C1 segment of cervical spinal cord (tissue), 14 donors: ENCODE measurements at regions not wholly inside any gene's neighbourhood (a gene's known extent, or its start where the extent isn't known, plus 50 kb on each side); places are given as distances from the start of the nearest gene placed in this dataset.
"Not testable (repeated sequence)": the region's sequence is repeated elsewhere in the genome, so short reads cannot be mapped to it uniquely, and the experiment has no call there.

ENCODE experiments used
- DNase-seq, 14 donors: peaks; one replicate each; lab custom pipeline; 2025; lab: John Stamatoyannopoulos, UW

DNA sequence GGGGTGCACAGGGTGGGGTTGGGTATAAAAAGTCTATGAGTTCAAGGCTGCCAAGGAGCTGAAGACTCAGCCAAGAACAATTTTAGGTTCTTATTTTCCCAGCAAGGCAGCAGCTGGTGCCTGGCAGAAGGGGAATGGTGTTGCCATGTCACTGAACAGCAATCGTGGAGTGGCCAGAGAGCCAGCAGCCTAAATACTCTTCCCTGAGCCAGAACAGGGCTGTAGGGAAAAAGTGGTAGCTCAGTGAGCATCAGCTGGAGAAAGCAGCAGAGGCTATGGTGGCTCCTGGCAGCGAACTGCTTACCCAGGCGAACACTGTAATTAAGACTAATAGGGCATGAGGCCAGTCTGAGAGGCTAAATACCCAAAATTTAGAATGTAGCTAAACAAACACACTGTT lies 334.9 kb downstream of the RMST start:
- DNase-seq: peak in 1 of 14 donors; percentile 2

DNA sequence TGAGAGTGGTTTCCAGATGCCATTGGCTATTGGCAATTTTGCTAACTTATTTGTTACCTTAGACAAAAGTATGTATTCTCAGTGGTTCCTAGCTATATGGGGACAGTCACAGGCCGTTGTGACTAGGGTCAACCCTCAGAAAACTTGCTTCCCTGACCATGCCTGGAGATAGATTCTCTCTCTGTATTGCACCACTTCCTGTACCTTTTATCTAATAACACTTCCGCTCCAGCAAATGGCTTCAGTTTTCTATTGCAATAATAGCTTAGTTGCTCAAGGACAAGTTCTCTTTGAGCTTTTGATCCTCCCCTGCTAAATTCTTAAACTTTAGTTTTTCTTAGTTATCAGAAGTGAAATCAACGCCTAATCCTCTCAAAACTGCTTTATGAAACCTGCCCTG lies 338.0 kb downstream of the RMST start:
- DNase-seq: no peak

DNA sequence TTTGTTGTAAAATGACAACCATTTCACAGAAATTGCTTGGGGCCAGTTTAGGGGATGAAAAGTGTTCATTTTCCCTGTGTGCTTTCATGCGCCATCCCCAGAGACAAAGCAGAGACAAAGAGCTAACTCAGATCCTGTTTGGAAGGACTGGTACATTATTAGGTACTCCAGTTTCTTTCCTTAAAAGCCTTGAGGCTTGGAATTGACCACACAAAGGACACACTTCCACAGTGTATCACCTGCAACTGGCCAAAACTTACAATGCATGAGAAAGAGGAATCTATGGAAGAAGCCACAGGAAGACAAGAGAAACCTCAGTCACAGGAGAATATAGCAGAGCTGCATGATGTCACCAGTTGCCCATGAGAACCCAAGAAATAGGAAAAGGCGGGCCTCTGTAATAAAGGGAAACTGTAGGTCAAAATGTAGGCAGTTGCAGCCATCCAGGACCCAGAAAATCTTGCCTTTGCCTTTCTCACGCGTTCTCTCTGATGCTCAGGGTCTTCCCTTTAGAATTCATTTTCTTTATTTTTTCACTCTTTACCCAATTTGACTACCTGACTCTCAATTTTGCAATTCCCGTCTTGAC lies 339.0 kb downstream of the RMST start:
- no peak for DNase-seq

DNA sequence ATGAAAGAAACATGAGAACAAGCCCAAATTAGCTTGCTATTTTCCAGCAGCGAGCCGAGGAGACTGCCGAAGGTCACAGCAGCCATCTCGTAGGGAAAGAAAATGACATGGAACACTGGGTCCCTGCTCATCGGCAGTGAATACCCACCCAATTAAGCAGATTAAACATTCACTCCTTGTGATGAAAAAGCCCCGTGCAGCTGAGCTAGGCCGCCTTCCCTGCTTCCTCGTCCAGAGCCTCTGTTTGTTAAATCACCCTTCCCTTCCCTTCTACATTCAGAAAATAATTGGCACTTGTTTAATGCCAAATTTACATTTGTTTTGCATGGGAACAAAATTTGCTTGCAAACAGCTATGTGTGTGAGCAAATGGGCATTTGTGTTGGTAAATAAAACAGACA lies 342.5 kb downstream of the RMST start:
- peak in 1 of 14 donors; percentile 2 for DNase-seq

DNA sequence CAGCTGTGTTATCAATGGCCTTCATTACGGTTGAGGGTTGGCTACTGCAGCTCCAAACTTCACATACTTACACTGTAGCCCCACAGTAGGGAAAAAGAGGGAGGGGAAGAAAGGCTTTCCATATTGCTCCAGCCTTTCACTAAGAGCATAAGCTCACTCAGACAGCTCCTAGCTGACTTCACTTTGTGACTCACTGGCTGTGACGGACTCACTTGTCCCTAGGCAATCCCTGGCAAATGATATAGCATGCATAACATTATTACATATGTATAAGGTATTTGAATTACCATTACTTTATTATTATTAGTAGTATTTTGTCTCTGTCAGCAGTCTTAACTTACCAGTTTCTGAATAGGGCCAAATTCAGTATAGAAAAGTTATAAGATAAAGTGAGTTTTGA lies 350.7 kb downstream of the RMST start:
- no peak for DNase-seq

DNA sequence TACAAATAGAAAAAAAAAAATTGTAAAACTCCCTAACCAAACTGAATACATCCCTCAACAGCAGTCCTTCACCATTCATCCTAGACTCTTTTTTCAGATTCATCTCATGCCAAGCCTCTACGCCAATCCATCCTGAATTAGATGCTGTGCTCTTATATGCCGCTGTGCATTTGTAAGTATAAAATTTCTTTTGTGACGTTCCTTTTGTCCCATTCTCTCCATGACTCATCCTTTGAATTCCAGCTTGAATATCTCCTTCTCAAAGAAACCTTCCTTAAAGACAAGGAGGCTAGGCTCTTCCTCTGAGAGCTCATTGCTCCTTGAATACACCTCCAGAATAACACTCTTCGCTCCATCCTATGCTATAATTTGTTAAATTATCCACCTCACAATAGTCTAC lies 359.2 kb downstream of the RMST start:
- DNase-seq: no peak

DNA sequence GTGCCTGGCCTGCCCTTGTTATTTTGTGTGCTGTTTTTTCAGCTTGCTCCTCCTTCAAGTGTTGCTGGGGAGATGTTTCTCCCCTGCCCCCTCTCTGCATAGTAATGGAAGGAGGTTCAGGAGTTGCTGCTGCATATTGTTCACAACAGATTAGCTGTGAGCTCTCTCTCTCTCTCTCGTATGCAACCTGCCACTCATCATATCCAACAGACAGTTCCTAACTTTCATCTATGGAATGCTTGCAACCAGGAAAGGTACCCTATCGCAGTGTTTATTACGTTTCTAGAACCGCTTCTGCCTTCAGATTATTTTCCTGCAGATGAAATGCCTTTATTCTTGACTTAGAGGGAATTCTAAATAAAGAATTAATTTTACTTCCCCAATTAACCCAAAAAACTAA lies 372.9 kb downstream of the RMST start:
- DNase-seq: no peak

DNA sequence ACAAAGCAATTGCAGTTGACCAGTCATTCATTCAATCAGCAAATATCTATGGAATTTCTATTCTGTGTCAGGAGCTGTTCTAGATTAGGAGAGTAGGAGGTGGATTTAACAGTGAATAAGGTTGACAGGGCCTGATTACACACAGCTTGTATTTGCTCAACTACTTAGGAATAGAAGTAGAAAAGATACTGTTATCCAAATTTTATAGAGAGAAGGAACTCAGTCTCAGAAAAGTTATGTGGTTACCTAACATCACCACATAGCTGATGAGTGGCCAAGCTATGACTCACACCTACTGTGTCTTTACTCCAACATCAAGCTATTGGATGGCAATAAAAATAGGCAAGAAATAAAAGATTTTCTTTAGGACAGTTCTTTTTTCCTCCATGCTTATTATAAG lies 374.8 kb downstream of the RMST start:
- no peak for DNase-seq

DNA sequence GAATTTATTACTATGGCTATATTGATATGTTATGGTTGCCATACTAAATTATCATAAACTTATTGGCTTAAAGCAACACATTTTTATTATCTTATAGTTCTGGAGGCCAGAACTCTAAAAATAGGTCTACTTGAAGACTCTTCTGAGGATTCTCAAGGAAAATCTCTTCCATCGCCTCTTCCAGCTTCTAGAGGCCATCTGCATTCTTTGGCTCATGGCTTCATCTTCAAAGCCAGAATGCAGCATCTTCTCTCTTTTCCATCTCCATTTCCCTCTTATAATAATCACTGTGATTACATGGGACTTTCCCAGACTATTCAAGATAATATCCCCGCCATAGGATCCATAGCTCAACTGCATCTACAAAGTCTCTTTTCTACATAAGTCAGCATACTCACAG lies 385.4 kb downstream of the RMST start:
- no peak for DNase-seq

DNA sequence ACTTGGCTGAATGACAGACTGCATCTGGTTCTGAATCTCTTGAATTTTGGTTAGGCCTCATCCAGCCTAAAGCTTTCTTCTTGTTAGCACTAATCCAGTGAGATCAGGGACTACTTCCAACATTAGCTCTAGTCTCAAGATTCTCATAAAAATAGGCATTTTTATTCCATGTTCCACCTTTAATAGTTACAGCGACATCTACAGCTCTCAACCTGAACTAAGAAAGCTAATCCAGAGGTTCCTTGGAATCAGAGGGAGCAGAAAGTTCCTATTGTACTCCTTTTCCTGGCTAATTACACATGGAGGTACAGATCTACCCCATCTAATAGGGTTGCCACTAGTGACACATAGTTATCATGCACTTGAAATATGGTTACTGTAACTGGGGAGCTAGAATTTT lies 391.9 kb downstream of the RMST start:
- DNase-seq: no peak

DNA sequence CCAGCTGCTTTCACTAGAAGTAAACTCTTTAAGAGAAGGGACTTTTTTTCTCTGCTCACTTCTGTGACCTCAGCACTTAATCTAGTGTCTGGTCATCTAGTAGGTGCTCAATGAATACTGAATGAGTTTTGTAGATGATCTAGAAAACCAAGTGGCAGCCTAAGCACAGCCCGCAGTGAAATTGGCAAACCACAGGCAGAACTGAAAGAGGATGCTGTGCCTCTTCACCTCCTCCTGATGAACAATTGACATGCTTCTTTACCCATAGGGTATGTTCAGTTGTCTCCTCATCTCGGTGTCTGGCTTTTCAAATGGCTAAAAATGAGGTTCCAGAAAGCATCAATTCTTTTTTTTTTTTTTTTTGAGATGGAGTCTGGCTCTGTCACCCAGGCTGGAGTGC lies 399.5 kb downstream of the RMST start:
- no peak for DNase-seq

DNA sequence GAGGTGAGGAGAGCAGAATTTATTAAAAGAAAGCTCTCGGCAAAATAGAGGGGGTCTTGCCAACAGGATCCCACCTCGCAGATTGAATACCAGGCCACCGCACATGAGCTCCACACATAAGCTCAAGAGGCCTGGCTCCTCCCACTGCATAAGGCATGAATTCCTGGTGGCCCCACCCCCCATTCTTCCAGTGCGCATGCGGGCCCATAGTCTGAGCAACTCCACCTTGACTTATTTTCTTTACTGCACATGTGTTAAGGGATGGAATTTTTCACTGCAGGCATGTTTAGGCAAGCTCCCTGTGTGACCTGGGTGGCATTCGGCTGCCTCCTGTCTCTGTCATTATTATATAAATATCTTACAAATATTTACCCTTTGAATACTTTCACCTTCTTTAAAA lies 412.5 kb downstream of the RMST start:
- no peak for DNase-seq

DNA sequence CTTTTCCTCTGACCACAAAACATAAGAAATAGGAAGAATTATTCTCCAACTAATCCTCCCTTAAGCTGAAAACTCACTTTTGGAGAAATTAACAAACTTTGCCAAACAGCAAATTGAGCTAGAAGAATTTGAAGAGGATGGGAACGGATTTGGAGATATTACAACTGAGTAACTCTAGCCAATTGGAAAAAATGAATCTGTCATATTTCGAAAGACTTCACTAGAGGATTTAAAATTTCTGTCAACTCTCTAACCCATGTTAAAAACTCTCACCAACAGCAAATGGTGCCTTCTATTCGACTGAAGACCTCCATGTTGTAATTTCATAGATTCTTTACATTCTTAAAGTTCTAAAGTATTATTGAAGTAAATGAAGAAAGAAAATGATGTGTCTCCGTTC lies 414.2 kb downstream of the RMST start:
- no peak for DNase-seq

DNA sequence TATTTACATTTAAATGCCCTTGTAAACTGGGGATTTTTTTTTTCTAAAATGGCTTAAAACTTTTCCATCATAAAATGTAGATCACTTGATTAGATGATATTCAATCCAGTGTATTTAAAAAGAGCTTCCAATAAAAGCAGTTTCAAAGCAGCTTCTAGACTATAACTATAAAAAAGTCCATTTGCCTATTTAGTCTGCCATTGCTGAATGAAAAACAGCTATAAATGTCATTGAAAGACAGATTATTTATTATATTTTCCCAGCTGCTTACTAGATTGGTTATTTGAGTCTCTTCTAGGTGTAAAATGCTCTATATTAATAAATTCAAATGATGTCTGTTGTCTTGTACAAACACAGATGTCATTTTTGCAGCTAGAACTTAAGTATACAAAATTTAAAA lies 414.8 kb downstream of the RMST start:
- no peak for DNase-seq

DNA sequence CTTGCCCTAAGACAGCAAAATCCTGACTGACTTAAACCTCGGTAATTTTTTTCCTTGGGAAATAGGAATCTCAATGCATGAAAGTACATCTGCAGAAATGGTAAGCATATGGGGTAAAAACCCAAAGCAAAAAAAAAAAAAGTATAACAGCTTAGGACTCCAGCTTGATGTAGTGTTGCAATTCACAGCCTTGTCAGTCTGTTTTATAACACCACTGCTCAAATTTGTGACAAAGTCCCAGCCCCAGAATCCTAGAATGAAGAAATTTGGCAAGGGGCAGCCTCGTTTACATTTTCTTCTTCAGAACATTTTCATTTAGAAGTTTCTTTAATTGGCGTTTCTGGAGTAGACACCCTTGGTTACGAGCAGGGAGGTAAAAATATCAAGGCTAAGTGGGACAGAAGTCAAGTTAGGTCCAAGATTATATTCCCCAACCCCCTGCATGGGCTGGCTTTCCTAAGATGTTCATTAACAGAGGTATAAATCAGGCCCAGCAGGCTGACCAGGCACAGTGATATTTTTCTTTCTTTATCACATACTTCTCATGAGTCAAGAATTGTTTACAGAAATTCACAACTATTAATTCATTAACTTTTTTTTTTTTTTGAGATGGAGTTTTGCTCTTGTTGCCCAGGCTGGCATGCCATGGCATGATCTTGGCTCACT lies 424.0 kb downstream of the RMST start:
- no peak for DNase-seq

DNA sequence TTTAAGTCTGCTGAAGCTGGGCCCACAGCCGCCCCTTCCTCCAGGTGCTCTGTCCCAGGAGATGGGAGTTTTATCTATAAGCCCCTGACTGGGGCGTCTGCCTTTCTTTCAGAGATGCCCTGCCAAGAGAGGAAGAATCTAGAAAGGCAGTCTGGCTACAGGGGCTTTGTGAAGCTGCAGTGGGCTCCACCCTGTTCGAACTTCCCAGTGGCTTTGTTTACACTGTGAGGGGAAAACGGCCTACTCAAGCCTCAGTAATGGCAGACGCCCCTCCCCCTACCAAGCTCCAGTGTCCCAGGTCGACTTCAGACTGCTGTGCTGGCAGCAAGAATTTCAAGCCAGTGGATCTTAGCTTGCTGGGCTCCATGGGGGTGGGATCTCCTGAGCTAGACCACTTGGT lies 435.3 kb downstream of the RMST start:
- DNase-seq: not testable (repeated sequence)

DNA sequence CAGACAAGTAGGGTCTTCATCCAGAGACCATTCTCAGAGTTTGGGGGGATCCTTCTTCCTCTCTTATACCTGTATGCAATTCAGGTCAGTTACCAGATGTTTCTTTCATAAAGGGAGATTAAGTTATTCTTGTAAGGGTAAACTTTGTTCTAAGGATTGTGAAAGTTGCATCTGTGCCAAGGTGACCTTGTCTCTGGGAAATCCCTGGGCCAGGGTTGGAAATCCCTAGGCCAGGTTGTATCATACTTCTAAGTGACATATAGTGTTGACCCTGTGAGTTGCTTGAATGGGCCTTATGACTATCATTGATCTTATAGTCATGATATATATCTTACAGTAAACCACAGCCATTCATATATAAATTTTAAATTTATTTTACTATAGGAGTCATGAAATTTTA lies 436.9 kb downstream of the RMST start:
- DNase-seq: no peak

DNA sequence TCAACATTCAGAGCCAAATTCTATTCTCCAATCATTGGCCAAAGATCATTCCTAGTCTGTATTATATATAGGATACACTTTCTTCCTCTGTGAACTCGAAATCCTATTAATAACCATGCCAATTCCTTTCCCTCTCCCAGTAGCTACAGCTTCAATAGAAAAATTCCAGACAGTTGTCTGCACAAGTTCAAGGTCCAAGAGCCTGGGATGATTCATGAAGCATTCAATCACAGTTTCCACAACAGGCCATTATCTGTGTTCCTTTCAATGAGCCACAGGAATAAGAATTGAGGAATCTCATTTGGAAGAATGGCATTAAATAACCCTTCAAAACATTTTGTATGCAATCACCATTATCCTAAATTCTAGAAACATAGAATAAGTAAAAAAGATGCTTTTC lies 437.4 kb downstream of the RMST start:
- no peak for DNase-seq

DNA sequence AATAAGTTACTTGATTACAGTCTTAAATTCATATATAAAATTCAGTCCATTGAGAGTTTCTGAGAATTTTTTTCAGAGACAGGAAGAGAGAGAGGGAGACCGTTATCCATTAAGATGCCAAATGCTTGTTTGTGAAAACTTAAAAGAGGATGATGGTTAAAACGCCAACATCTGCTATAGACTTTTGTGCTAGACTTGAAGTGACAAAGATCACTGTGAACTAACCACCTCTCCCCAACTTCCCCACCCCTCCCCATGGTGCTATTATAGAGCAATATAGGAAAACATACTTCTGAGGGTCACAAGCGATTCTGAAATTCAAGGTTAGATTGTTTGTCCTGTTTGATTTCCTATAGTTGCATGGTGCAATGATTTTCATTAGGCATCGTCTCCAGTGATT lies 440.8 kb downstream of the RMST start:
- no peak for DNase-seq

DNA sequence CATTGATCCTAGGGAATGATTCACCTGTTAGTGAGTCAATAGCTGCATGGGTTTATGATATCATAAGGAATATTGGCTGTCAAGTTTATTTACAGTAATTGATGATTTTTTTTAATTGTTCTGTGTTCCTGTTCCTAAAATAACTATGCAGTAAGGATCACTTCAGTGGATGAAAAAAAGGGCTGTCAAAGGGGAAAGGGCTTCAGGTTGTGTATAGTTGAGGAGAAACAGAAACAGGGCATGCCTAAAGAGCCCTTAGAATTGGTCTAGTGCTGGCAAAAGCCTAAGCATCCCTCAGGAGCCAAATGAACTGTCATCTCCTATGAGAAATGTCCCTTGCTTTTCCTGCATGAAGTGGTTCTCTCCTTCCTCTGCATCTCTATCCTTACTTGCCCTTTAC lies 444.9 kb downstream of the RMST start:
- no peak for DNase-seq

DNA sequence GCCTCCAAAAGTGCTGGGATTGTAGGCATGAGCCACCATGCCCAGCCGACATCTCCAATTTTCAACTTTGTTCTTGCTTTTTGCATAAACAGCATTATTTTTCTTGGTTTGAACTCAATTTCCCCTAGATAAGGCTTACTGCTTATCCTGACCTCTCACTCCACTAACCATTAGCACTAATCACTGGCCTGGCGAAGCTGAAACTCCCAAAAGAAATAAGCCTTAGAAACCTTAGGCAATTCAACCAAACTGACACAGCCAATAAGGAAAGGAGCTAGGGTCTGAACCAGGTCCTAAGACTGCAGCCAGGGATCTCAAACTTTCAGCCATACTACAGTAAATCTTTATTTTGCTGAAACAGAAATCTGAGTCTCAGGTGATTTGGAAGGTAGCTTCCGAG lies 448.0 kb downstream of the RMST start:
- no peak for DNase-seq

DNA sequence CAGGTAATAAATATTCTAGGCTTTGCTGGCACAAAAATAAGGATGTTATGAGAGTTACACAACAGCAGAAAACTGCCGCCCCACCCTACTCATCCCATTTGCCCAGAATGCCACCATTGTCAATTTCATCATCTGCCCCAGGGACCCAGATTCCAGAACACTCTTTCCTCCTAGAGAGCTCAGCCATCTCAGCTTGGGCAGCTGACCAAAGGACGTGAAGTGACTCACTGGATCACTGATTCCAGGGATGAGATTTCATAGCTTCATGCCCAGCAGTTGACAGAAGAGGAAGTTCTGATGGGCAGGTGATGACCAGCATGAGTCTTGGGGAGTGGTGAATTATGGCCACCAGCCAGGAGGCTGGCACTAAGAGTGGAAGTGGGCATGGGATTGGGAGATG lies 450.3 kb downstream of the RMST start:
- no peak for DNase-seq

DNA sequence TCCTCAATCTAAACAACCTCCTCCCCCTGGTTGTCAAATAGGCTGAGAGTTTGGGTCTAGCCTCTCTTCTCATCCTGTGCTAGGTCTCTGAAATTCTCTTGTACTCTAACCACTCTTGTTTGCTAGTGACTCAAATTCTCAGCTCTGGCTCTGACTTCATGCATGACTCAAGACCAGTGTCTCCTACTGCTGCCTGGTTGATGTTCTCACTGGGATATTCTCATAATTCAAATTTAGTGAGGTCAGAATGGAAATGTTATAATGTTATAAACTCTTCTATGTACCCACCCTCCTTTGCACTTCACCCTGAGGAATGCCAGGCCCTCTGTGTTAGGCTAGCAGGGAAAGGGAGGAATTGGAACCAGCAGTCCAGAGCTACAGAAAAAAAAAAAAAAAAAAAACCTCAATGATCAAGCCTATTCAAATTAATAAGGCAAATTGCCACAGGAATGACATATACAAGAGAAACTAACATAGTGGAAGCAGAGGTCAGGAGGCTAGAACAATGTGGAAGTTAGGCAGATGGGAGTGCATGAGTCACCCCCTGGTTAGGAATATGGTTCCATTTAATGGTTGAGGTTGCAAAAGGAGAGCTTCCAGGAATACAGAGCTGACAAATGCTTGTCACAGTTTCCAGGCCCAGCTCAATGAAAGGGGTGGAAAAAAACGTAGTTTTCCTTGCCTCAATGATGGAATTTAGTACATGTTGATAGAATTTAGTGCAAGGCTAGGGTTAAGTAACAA lies 459.5 kb downstream of the RMST start:
- no peak for DNase-seq
